ENCODE measurements at regions not wholly inside any gene's neighbourhood (a gene's known extent, or its start where the extent isn't known, plus 50 kb on each side); places are given as distances from the start of the nearest gene placed in this dataset.

DNA sequence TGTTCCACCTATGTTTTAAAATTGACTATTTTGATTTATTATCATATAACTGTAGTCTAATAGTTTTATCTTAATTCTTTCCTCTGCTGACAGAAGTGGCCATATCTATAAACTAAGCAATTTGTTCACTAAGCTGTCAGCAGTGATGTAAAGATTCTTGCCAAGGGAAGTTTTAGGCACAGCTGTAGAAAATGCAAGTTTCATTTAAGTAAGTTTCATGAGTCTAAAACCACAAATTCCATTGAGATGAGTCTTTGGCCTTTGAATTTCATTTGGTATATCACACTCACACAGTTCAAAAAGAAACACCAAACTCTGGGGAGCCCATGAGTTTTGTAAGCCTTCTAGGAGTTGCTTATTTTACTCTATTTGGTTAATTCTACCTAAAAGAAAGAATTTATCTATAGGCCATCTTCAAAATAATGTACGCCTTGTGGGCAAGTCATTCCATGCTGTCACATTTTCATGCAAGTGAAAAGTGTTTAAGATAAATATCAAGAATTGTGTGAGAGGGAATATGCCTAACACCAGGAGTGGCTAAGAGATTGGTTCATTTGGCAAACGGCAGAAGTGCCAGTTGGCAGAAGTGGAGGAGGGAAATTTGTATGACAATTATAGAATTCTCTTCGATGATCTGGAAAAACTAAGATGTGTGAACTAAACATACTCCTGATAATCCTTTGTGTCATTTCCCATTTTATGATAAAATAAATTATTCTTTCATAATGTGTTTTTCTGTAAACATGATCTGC lies 292.9 kb downstream of the ZIC4 start (continued):
- TF ChIP-seq, protein P1, sequence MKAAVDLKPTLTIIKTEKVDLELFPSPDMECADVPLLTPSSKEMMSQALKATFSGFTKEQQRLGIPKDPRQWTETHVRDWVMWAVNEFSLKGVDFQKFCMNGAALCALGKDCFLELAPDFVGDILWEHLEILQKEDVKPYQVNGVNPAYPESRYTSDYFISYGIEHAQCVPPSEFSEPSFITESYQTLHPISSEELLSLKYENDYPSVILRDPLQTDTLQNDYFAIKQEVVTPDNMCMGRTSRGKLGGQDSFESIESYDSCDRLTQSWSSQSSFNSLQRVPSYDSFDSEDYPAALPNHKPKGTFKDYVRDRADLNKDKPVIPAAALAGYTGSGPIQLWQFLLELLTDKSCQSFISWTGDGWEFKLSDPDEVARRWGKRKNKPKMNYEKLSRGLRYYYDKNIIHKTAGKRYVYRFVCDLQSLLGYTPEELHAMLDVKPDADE (IDR thresholded peaks at IDR 0.05), result no peak
- TF ChIP-seq POLR2AphosphoS5 (IDR thresholded peaks at IDR 0.05; ENCODE audit: low read depth), result no peak
- TF ChIP-seq EZH2 (IDR thresholded peaks at IDR 0.05; ENCODE audit: low read depth, unreplicated experiment), result no peak
- TF ChIP-seq EZH2phosphoT487 (IDR thresholded peaks at IDR 0.05; ENCODE audit: unreplicated experiment), result no peak

- H3K4me1 ChIP-seq (ENCODE audit: insufficient read depth), result no peaks in the 10 kb centered on the region
- no peaks in the 10 kb centered on the region for H3K27me3 ChIP-seq (ENCODE audit: insufficient read depth)
- DNase-seq (ENCODE audit: low spot score) (no peak), ATAC-seq (no peak)
- no peaks in the 10 kb centered on the region for H3K27me3 Mint-ChIP-seq (ENCODE audit: insufficient read depth, low read depth, poor library complexity)
- no peak overlapping the region for H3K27ac ChIP-seq (ENCODE audit: low read depth)
- no peaks in the 10 kb centered on the region for H4K20me1 ChIP-seq (replicated peaks; ENCODE audit: insufficient read depth)
- no peaks in the 10 kb centered on the region for H3K36me3 ChIP-seq (ENCODE audit: insufficient read depth)
- no peak overlapping the region for H3K4me3 Mint-ChIP-seq
- no peaks in the 10 kb centered on the region for H3K36me3 Mint-ChIP-seq (ENCODE audit: low read depth)
- no peaks in the 10 kb centered on the region for H3K9me2 ChIP-seq (ENCODE audit: insufficient read depth)
- H3K79me2 ChIP-seq (replicated peaks; ENCODE audit: insufficient read depth), result no peaks in the 10 kb centered on the region
- H3K9me3 Mint-ChIP-seq, result peaks cover 7% of the 10 kb centered on the region; the same call in 2 of the 3 replicates
- no peaks in the 10 kb centered on the region for H3F3A ChIP-seq (replicated peaks; ENCODE audit: low read depth)
- no peak overlapping the region for H3K27ac Mint-ChIP-seq
- no peak overlapping the region for H2AFZ ChIP-seq
- no peaks in the 10 kb centered on the region for H3K4me1 Mint-ChIP-seq
- H3K4me2 ChIP-seq, result no peak overlapping the region
- no peak overlapping the region for H3K4me3 ChIP-seq
- TF ChIP-seq CTCF (conservative IDR thresholded peaks at IDR 0.05; ENCODE audit: low read depth in 2 of 2) (no peak), POLR2AphosphoS5 (IDR thresholded peaks at IDR 0.05; ENCODE audit: low read depth) (no peak), CREB1 (CRISPR knock-in tag; IDR thresholded peaks at IDR 0.05; ENCODE audit: low read depth) (no peak), ZNF462 (CRISPR knock-in tag; IDR thresholded peaks at IDR 0.05) (no peak), STAT1 (IDR thresholded peaks at IDR 0.05; ENCODE audit: unreplicated experiment) (no peak), JUNB (IDR thresholded peaks at IDR 0.05; ENCODE audit: unreplicated experiment) (no peak), ZNF114 (CRISPR knock-in tag; IDR thresholded peaks at IDR 0.05) (no peak)
- TF ChIP-seq, protein P1 (IDR thresholded peaks at IDR 0.05), result no peak
Observed at GRCh38 chr3:147099076-147099475, 307.3 kb downstream of the ZIC4 start.
